NB4 (cell line): ENCODE measurements at regions not wholly inside any gene's neighbourhood (a gene's known extent, or its start where the extent isn't known, plus 50 kb on each side); places are given as distances from the start of the nearest gene placed in this dataset.

Experiments
- CTCF ChIP-seq: IDR thresholded peaks from one replicate; pipeline ENCODE4 v1.5.1; 2012; ENCODE audit warnings: low read depth, low read length
- MAX ChIP-seq: IDR thresholded peaks from 2 replicates; pipeline ENCODE4 v1.6.1; 2011; ENCODE audit warnings: low read depth, low read length
- MYC ChIP-seq: IDR thresholded peaks from 2 replicates; pipeline ENCODE4 v1.6.1; 2011; ENCODE audit warnings: low read depth, low read length
- POLR2A ChIP-seq: IDR thresholded peaks from 2 replicates; pipeline ENCODE4 v1.6.1; 2011; ENCODE audit warnings: mild to moderate bottlenecking; ENCODE audit not compliant: insufficient read length; ENCODE audit errors: extremely low read depth

GRCh38 chr1:14470802-14471201 is 127.7 kb upstream of the KAZN start:
- TF ChIP-seq CTCF (no peak), POLR2A (no peak), MAX (no peak), MYC (no peak)
